ENCODE measurements at regions not wholly inside any gene's neighbourhood (a gene's known extent, or its start where the extent isn't known, plus 50 kb on each side); places are given as distances from the start of the nearest gene placed in this dataset.

GRCh38 chr15:25535866-25536265 lies 97.0 kb upstream of the UBE3A start (continued):
- TF ChIP-seq CHD7 (IDR thresholded peaks at IDR 0.05; ENCODE audit: insufficient replicate concordance, low read length), result no peak
- TF ChIP-seq, protein P1, sequence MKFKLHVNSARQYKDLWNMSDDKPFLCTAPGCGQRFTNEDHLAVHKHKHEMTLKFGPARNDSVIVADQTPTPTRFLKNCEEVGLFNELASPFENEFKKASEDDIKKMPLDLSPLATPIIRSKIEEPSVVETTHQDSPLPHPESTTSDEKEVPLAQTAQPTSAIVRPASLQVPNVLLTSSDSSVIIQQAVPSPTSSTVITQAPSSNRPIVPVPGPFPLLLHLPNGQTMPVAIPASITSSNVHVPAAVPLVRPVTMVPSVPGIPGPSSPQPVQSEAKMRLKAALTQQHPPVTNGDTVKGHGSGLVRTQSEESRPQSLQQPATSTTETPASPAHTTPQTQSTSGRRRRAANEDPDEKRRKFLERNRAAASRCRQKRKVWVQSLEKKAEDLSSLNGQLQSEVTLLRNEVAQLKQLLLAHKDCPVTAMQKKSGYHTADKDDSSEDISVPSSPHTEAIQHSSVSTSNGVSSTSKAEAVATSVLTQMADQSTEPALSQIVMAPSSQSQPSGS (IDR thresholded peaks at IDR 0.05; ENCODE audit: low read length), result no peak
- TF ChIP-seq CEBPB (IDR thresholded peaks at IDR 0.05; ENCODE audit: low read depth, low read length), result no peak
- no peak for TF ChIP-seq TCF12 (IDR thresholded peaks at IDR 0.05; ENCODE audit: low read depth, low read length)
- no peak for TF ChIP-seq BACH1 (IDR thresholded peaks at IDR 0.05; ENCODE audit: low read length)
- no peak for TF ChIP-seq SRF (IDR thresholded peaks at IDR 0.05; ENCODE audit: low read depth, low read length)
- no peak for TF ChIP-seq KDM5A (IDR thresholded peaks at IDR 0.05; ENCODE audit: low read length)
- TF ChIP-seq SP2 (IDR thresholded peaks at IDR 0.05; ENCODE audit: low read length), result no peak
- TF ChIP-seq BCL11A (IDR thresholded peaks at IDR 0.05; ENCODE audit: low read depth in 2 of 2, low read length in 2 of 2), result no peak
- TF ChIP-seq RNF2 (IDR thresholded peaks at IDR 0.05; ENCODE audit: borderline replicate concordance, low read depth, low read length, missing control alignments, poor library complexity, severe bottlenecking), result no peak
